Nephron progenitor cell (in vitro differentiated cells): ENCODE measurements at regions not wholly inside any gene's neighbourhood (a gene's known extent, or its start where the extent isn't known, plus 50 kb on each side); places are given as distances from the start of the nearest gene placed in this dataset.

Experiments
- DNase-seq: peaks from one replicate; pipeline ENCODE4 v3.0.0; 2021
- H3K27ac Mint-ChIP-seq: 2 replicates; pipeline ENCODE4 v1.8.0; 2021; ENCODE audit warnings: mild to moderate bottlenecking, moderate library complexity, mixed read lengths
- H3K27me3 Mint-ChIP-seq: 2 replicates; pipeline ENCODE4 v1.8.0; 2021; ENCODE audit warnings: mild to moderate bottlenecking, low read depth, mixed read lengths; ENCODE audit not compliant: poor library complexity
- H3K36me3 Mint-ChIP-seq: 2 replicates; pipeline ENCODE4 v1.8.0; 2021; ENCODE audit warnings: low read depth, mixed read lengths
- H3K4me1 Mint-ChIP-seq: 2 replicates; pipeline ENCODE4 v1.8.0; 2021; ENCODE audit warnings: mixed read lengths
- H3K4me3 Mint-ChIP-seq: 2 replicates; pipeline ENCODE4 v1.8.0; 2021; ENCODE audit warnings: mild to moderate bottlenecking, moderate library complexity, mixed read lengths
- H3K9me3 Mint-ChIP-seq: 2 replicates; pipeline ENCODE4 v1.8.0; 2021; ENCODE audit warnings: mild to moderate bottlenecking, moderate library complexity, mixed read lengths
- TF ChIP-seq, protein P1 (sequence below): fragments of 200-600 bp; sonication (generic); IDR thresholded peaks from 2 replicates; pipeline ENCODE4 v1.5.0; 2021; ENCODE audit warnings: antibody characterized with exemption

DNA sequence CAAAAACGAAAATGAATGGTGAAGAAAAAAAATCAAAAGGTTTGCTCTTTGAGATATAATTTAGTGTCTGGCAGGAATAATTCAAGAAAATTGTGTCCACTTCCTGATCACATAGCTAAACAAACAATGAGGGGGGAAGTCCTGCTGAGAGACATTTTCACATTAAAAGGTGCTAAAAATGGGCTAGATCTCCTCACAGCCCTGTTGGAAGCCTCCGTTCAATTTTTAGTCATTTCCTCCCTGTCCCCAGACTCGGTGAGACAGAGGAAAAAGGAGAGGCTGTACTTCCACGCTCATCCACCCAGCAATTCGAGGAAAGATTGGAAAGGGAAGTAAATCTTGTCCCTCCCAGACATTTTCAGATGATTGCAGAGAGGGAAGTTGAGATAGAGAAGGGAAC lies 103.7 kb downstream of the BARHL2 start:
- H3K36me3 Mint-ChIP-seq = no peaks in the 10 kb centered on the region
- no peaks in the 10 kb centered on the region for H3K9me3 Mint-ChIP-seq
- H3K27ac Mint-ChIP-seq = no peak overlapping the region
- DNase-seq = no peak
- peaks cover 3% of the 10 kb centered on the region for H3K27me3 Mint-ChIP-seq
- TF ChIP-seq, protein P1, sequence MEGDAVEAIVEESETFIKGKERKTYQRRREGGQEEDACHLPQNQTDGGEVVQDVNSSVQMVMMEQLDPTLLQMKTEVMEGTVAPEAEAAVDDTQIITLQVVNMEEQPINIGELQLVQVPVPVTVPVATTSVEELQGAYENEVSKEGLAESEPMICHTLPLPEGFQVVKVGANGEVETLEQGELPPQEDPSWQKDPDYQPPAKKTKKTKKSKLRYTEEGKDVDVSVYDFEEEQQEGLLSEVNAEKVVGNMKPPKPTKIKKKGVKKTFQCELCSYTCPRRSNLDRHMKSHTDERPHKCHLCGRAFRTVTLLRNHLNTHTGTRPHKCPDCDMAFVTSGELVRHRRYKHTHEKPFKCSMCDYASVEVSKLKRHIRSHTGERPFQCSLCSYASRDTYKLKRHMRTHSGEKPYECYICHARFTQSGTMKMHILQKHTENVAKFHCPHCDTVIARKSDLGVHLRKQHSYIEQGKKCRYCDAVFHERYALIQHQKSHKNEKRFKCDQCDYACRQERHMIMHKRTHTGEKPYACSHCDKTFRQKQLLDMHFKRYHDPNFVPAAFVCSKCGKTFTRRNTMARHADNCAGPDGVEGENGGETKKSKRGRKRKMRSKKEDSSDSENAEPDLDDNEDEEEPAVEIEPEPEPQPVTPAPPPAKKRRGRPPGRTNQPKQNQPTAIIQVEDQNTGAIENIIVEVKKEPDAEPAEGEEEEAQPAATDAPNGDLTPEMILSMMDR = no peak
- no peaks in the 10 kb centered on the region for H3K4me1 Mint-ChIP-seq
- H3K4me3 Mint-ChIP-seq = no peak overlapping the region

DNA sequence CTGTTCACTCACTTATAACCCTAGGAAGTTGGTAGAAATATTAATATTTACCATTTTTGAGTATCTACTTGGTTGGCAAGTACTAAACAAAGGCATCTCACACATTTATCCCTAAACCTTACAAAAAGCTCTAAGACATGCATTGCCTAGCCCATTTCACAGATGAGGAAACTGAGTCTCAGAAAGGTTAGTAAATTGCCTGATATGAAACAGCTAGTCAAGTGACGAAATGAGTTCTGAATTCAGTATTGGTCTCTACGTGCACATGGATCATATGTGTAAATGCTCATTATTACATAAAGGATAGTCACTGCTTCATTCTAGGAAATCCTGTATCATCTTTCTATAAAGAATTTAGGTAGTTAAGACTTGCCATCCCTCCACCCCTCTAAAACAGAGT lies 105.1 kb downstream of the BARHL2 start:
- TF ChIP-seq, protein P1 = no peak
- Mint-ChIP-seq H3K36me3 (no peaks in the 10 kb centered on the region), H3K4me1 (no peaks in the 10 kb centered on the region), H3K27me3 (peaks cover 3% of the 10 kb centered on the region), H3K4me3 (no peak overlapping the region), H3K27ac (no peak overlapping the region), H3K9me3 (no peaks in the 10 kb centered on the region)
- no peak for DNase-seq

DNA sequence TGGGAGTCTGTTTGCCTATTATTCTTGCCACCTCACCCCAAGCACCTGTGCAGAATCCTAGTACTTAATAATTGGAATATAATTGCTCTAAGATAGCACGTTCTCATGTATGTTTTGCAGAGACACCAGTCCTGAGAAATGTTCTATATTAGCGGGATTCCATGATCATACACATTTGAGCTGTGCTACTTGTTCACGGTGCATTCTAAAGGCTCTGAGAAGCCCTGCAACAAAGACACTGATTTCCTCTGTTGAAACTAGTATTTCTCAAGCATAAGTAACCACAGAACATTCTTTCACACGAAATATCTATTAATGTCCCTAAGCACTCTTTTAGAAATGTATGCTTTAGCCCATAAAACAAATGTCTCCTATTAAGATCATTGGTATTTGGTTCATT lies 109.4 kb downstream of the BARHL2 start:
- Mint-ChIP-seq H3K4me3 (no peak overlapping the region), H3K4me1 (no peaks in the 10 kb centered on the region), H3K27ac (no peak overlapping the region), H3K9me3 (no peaks in the 10 kb centered on the region), H3K27me3 (peaks cover 3% of the 10 kb centered on the region), H3K36me3 (no peaks in the 10 kb centered on the region)
- DNase-seq = no peak
- TF ChIP-seq, protein P1 = no peak

DNA sequence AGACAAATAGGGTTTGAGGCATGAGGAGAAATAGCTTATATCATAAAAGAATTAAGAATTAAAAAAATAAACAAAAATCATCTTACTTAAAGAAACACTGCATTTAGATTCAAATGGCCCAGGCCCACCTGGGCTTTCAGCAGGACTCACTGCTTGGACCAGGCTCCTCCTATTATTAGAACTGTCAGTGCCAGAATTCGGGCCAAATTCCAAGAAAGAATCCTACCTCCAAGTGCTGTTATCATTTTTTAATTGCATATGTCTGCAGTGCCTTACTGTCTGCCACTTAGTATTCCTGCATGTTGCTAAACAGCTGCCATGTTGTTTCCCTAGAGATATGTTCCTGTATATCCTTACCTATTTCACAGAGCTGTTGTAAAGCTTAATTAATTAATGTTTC lies 112.0 kb downstream of the BARHL2 start:
- H3K4me3 Mint-ChIP-seq = no peak overlapping the region
- peaks cover 3% of the 10 kb centered on the region for H3K27me3 Mint-ChIP-seq
- peaks cover 10% of the 10 kb centered on the region for H3K9me3 Mint-ChIP-seq
- H3K4me1 Mint-ChIP-seq = no peaks in the 10 kb centered on the region
- H3K36me3 Mint-ChIP-seq = no peaks in the 10 kb centered on the region
- H3K27ac Mint-ChIP-seq = no peak overlapping the region
- DNase-seq = no peak
- TF ChIP-seq, protein P1 = no peak

DNA sequence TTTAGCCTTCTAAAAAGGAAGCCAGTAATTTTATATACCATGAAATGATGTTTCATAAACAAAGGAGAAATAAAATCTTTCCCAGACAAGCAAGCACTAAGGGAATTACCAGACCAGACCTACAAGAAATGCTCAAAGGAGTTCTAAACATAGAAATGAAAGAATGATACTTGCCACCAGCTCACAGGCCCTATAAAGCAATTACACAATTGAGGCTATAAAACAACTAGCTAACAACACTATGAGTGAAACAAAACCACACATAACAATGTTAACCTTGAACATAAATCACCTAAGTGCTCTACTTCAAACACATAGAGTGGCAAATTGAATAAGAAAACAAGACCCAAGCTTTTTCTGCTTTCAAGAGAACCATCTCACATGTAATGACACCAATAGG lies 123.8 kb downstream of the BARHL2 start:
- Mint-ChIP-seq H3K4me1 (no peaks in the 10 kb centered on the region), H3K36me3 (peaks cover 21% of the 10 kb centered on the region), H3K27me3 (peaks cover 4% of the 10 kb centered on the region), H3K4me3 (no peak overlapping the region), H3K27ac (no peak overlapping the region), H3K9me3 (peaks cover 90% of the 10 kb centered on the region)
- TF ChIP-seq, protein P1 = no peak
- no peak for DNase-seq

DNA sequence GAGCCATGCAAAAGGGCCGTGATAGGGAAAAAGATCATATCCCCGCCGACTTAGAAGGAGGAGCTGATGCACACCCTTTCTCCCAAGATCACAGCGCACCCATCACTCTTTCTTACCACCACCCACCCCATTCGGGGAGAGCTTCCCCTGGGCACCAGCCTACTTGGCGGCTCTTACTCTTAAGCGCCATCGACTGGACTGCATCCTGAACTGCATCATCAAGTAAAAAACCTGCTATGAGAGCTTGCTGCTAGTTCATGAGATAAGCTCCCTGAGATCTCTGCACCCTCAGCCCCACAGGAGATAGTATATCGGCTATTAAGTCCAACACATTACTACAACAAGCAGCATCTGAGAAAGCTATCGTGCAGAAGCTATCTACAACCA lies 125.1 kb downstream of the BARHL2 start:
- H3K9me3 Mint-ChIP-seq = peaks cover 88% of the 10 kb centered on the region
- H3K27ac Mint-ChIP-seq = no peak overlapping the region
- TF ChIP-seq, protein P1 = no peak
- no peak for DNase-seq
- peaks cover 21% of the 10 kb centered on the region for H3K36me3 Mint-ChIP-seq
- H3K4me1 Mint-ChIP-seq = no peaks in the 10 kb centered on the region
- peaks cover 4% of the 10 kb centered on the region for H3K27me3 Mint-ChIP-seq
- H3K4me3 Mint-ChIP-seq = no peak overlapping the region
